Activated gamma-delta T cell (primary cell): ENCODE measurements at regions not wholly inside any gene's neighbourhood (a gene's known extent, or its start where the extent isn't known, plus 50 kb on each side); places are given as distances from the start of the nearest gene placed in this dataset.

Source experiments
- DNase-seq: peaks from one replicate; lab custom pipeline; 2025; lab: John Stamatoyannopoulos, UW

- DNase-seq = no peak
Observed at GRCh38 chr1:193504920-193505319, 318.5 kb upstream of the B3GALT2 start.

- no peak for DNase-seq
Observed at GRCh38 chr1:193498088-193498655, 311.8 kb upstream of the B3GALT2 start.

GRCh38 chr1:193494368-193494767, 308.0 kb upstream of the B3GALT2 start:
- DNase-seq = no peak

GRCh38 chr1:193489191-193489590, 302.8 kb upstream of the B3GALT2 start:
- no peak for DNase-seq

GRCh38 chr1:193487722-193488121, 301.3 kb upstream of the B3GALT2 start:
- no peak for DNase-seq

- no peak for DNase-seq
Observed at GRCh38 chr1:193486671-193487229, 300.3 kb upstream of the B3GALT2 start.

- DNase-seq = no peak
Observed at GRCh38 chr1:193480755-193481154, 294.3 kb upstream of the B3GALT2 start.

- no peak for DNase-seq
Observed at GRCh38 chr1:193479187-193479586, 292.8 kb upstream of the B3GALT2 start.

GRCh38 chr1:193476748-193477147, 290.3 kb upstream of the B3GALT2 start:
- DNase-seq = no peak

- no peak for DNase-seq
Observed at GRCh38 chr1:193473932-193474331, 287.5 kb upstream of the B3GALT2 start.

- DNase-seq = no peak
Observed at GRCh38 chr1:193472838-193473398, 286.5 kb upstream of the B3GALT2 start.

GRCh38 chr1:193472430-193472829, 286.0 kb upstream of the B3GALT2 start:
- DNase-seq = no peak

GRCh38 chr1:193471981-193472380, 285.6 kb upstream of the B3GALT2 start:
- no peak for DNase-seq

- no peak for DNase-seq
Observed at GRCh38 chr1:193463326-193463932, 277.0 kb upstream of the B3GALT2 start.

GRCh38 chr1:193462629-193463320, 276.4 kb upstream of the B3GALT2 start:
- DNase-seq = no peak

- DNase-seq = no peak
Observed at GRCh38 chr1:193458628-193459027, 272.2 kb upstream of the B3GALT2 start.

- DNase-seq = no peak
Observed at GRCh38 chr1:193457676-193458075, 271.3 kb upstream of the B3GALT2 start.

- DNase-seq = no peak
Observed at GRCh38 chr1:193456811-193457280, 270.4 kb upstream of the B3GALT2 start.

- no peak for DNase-seq
Observed at GRCh38 chr1:193451606-193452005, 265.2 kb upstream of the B3GALT2 start.

- no peak for DNase-seq
Observed at GRCh38 chr1:193451001-193451400, 264.6 kb upstream of the B3GALT2 start.

GRCh38 chr1:193448682-193449461, 262.5 kb upstream of the B3GALT2 start:
- DNase-seq = no peak

GRCh38 chr1:193443886-193444285, 257.5 kb upstream of the B3GALT2 start:
- DNase-seq = no peak
